Epithelial cell of esophagus (primary cell): ENCODE measurements at regions not wholly inside any gene's neighbourhood (a gene's known extent, or its start where the extent isn't known, plus 50 kb on each side); places are given as distances from the start of the nearest gene placed in this dataset.

Experiments used
- DNase-seq: peaks from one replicate; pipeline ENCODE4 v3.0.0; 2010; ENCODE audit warnings: low read depth
- H3K4me3 ChIP-seq: 2 replicates; pipeline ENCODE4 v1.5.1; 2011; ENCODE audit warnings: mild to moderate bottlenecking, low read length, control low read depth
- TF ChIP-seq, protein P1 (sequence below): IDR thresholded peaks from 2 replicates; pipeline ENCODE4 v1.5.1; 2011; ENCODE audit warnings: low read depth, mild to moderate bottlenecking, low read length, control low read depth, inconsistent platforms; ENCODE audit not compliant: insufficient read depth; ENCODE audit errors: missing control alignments

DNA sequence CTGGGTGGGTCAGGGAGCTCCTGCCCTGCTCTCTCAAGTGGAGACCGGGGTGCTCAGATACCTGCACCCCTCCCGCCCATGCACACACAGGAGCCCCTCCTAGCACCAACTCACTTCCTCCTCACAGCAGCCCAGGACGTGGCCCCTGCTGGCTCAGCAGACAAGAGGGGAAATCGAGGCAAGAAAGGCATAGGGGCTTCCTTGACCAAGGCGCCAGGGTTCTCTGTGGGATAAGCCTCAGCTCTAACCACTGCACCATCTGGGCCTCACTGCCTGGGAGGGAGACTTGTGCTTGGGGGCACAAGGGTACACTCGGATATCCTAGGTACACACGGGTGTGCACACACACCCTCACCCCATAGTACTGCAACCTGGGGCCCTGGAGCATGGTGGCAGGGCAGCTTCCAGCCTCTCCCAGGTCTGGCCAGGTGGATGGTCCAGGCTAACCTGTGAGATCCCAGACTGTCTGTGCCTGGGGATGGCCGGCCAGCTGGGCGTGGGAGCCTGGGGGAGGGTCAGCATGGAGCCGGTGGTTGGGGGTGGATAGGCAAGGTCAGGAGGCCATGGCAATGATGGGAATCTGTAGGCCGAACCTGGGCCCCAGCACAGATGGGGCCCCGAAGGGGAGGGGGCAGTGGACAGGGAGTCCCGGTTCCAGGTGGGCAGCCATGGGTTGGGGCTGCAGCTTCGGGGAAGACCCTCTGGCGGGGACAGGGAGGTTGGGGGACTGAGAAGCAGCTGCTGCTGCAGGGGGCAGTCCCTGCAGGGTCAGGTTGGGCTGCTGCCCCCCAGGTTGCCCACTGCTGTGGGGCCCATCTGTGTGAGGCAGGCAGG, 312.4 kb downstream of the TMEM121 start:
- TF ChIP-seq, protein P1, sequence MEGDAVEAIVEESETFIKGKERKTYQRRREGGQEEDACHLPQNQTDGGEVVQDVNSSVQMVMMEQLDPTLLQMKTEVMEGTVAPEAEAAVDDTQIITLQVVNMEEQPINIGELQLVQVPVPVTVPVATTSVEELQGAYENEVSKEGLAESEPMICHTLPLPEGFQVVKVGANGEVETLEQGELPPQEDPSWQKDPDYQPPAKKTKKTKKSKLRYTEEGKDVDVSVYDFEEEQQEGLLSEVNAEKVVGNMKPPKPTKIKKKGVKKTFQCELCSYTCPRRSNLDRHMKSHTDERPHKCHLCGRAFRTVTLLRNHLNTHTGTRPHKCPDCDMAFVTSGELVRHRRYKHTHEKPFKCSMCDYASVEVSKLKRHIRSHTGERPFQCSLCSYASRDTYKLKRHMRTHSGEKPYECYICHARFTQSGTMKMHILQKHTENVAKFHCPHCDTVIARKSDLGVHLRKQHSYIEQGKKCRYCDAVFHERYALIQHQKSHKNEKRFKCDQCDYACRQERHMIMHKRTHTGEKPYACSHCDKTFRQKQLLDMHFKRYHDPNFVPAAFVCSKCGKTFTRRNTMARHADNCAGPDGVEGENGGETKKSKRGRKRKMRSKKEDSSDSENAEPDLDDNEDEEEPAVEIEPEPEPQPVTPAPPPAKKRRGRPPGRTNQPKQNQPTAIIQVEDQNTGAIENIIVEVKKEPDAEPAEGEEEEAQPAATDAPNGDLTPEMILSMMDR: no peak
- DNase-seq: no peak
- no peak overlapping the region for H3K4me3 ChIP-seq

DNA sequence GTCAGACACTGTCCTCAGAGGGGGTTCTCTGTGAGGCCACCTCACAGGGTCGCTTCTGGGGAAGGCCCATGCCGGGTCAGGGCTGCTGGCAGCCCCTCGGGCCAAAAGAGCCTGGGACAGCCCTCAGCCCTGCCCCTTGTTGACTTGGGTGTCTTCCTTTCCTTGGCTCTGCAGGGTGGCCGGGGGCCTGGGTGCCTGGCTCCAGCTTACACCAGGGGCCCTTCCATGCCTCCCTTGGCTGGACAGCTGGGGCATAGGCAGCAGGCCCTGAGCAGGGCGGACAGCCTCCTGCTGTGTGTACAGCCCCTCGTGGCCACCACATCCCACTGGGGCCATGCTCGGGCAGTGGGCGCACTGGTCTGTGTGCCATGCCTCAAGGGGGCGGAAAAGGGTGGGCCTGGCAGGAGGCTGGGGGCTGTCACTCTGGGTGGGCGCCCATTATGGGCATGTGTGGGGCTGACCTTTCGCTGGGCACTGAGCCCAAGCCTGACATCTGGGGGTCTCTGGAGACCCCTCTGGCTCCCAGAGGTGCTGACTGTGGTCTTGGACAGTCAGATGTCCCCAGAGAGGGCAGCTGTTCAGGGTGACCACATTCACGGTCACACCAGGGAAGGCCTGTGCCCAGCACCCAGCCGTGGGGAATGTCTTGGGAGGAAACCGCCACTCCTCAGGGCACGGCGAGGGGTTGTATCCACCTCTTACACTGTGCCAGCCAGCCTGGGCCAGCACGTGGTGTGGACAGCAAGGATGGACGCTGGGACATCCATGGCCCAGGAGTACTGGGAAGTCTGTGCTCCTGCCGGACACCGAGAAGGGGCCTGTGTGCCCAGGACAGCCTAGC, 313.3 kb downstream of the TMEM121 start:
- H3K4me3 ChIP-seq: no peak overlapping the region
- TF ChIP-seq, protein P1: no peak
- DNase-seq: no peak

DNA sequence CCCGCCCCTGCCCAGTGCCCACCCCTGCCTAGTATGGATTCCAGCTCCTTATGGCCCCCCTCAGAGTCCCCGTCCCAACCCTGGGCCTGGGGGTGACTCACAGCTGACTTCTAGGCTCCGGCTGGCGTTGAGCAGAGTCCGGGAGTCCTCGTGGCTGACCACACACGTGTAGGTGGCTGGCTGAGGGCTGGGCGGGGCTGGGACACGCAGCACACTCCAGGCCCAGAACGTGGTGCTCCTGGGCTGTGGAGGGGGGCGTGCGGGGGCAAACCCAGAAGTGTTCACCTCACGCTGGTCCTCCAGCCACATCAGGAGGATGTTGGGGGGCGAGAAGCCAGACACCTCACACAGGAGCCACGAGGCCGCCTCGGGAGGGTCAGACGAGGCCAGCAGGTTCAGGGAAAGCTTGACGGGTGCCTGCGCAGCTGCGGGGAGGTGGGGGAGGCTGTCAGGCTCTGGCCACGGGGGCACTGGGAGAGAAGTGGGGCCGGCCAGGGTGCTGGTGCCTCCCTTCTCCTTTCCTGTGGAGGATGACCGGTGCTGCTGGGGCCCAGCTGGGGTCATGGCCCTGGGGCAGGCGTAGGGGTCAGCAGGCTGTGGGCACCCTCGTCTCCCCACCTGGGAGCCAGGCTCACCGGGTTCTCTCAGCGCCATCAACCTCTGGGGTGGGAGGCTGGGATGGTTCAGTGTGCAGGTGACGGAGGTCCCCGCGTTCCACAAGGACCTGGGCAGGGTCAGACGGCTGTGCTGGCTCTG, 314.1 kb downstream of the TMEM121 start:
- no peak for DNase-seq
- no peak overlapping the region for H3K4me3 ChIP-seq
- TF ChIP-seq, protein P1: no peak

DNA sequence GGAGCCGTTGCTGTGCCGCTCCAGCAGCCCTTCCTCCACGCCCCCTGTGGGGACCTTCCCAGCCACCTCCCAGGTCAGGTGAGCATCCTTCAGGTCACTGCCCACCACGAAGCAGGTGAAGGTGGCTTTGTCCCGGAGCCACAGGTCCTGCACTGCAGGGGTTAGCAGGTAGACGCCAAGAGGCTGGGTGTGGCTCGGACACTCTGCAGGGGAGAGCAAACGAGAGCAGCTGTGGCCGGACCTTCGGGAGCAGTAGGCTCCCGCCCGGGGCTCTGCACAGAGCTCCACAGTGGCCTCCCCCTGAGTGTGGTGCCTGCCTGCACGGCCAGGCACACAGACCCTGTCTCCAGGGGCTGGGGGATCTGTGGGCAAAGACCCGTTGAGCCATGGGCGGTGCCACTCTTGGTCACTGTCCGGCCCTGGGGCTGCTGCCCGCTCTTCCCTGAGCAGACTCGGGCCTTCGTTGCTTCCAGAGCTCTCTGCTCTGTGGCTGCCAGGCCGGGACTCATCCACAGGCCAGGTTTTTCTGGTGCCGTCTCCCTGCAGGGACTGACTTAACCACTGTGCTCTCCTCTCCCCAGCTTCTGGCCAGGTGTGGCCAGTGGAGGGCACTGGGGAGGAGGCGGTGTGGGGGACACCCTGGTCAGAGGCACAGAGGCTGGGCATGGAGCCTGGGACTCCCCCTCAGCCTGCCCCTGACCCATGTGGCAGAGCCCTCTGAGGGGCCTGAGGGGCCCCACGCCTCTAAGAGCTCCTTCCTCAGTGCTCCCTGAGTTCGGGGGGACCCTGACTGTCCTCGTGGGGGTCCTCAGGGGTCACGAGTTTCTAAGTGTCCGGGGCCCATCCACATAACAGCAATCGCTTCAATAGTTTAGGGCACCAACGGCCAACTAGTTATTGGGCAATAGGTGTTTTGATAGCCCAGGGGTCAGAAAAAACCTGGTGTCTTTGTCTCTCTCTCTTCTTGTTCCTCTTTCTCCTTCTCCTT, 314.9 kb downstream of the TMEM121 start:
- DNase-seq: no peak
- TF ChIP-seq, protein P1: no peak
- H3K4me3 ChIP-seq: no peak overlapping the region

DNA sequence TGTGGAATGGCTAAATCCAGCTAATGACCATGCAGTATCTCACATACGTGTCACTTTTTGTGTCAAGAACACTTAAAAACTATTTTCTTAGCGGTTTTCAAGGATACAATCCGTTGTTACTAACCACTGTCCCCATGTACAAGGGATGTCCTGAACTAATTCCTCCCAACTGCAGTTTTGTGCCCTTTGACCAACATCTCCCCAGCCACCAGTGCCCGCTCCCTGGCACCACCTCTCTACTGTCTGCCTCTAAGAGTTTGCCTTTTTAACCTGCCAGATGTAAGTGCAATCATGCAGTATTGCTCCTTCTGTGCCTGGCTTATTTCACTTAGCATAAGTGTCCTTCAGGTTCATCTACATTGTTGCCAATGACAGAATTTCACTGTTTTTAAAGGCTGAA, 315.7 kb downstream of the TMEM121 start:
- DNase-seq: no peak
- TF ChIP-seq, protein P1: no peak
- no peak overlapping the region for H3K4me3 ChIP-seq

DNA sequence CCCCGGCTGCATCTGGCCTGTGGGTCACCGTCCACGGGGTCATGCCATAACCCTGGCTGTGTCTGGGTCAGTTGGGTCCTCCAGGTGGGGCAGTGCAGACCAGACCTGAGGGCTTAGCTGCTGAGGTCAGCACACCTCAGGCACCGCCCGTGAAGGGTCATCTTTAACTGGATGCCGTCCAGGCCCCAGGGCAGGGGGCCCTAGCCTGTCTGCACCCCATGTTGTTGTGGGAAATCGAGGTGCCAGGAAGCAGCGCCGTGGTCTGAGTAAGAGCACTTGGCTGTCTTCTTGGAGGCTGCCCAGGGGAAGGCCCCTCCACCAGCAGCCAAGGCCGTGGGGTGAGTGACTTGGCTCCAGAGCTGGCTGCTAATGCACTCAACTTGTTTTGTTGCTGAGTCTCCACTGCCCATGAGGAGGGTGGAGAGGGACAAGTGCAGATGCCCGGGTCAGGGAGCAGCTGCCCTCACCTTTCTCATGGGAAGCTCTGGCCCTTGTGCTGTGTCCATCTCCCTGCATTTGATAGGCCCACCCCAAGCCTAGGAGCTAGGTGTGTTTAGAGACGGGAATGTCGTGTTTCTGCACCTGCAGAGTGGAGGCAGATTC, 317.2 kb downstream of the TMEM121 start:
- TF ChIP-seq, protein P1: no peak
- DNase-seq: no peak
- H3K4me3 ChIP-seq: no peak overlapping the region
